Upper lobe of left lung (tissue), 4 donors: ENCODE measurements at regions not wholly inside any gene's neighbourhood (a gene's known extent, or its start where the extent isn't known, plus 50 kb on each side); places are given as distances from the start of the nearest gene placed in this dataset.

Source experiments
- EP300 ChIP-seq, 4 donors: sonication (generic); formaldehyde crosslinking; IDR thresholded peaks; one replicate each; pipeline ENCODE4 v1.5.1; 2017; ENCODE audit warnings: antibody characterized with exemption in 4 of 4, control low read depth in 2 of 4
- POLR2A ChIP-seq, 4 donors: fragments of 450-650 bp; IDR thresholded peaks; one replicate each; pipeline ENCODE4 v1.5.1; 2016 to 2017; ENCODE audit warnings: antibody characterized with exemption in 4 of 4, mild to moderate bottlenecking in 2 of 4
- POLR2AphosphoS5 ChIP-seq, 2 donors: sonication (generic); formaldehyde crosslinking; IDR thresholded peaks; one replicate each; pipeline ENCODE4 v1.5.1; 2017; ENCODE audit warnings: antibody characterized with exemption in 2 of 2
- TF ChIP-seq, protein P1 (sequence below), 6 experiments: fragments of 450-650 bp in 4 of 6; fragments of 200-600 bp in 2 of 6; sonication (generic) in 2 of 6; IDR thresholded peaks; one replicate each; pipeline ENCODE4 v1.5.1; 2016 to 2019; ENCODE audit warnings: antibody characterized with exemption in 6 of 6

- TF ChIP-seq, protein P1, sequence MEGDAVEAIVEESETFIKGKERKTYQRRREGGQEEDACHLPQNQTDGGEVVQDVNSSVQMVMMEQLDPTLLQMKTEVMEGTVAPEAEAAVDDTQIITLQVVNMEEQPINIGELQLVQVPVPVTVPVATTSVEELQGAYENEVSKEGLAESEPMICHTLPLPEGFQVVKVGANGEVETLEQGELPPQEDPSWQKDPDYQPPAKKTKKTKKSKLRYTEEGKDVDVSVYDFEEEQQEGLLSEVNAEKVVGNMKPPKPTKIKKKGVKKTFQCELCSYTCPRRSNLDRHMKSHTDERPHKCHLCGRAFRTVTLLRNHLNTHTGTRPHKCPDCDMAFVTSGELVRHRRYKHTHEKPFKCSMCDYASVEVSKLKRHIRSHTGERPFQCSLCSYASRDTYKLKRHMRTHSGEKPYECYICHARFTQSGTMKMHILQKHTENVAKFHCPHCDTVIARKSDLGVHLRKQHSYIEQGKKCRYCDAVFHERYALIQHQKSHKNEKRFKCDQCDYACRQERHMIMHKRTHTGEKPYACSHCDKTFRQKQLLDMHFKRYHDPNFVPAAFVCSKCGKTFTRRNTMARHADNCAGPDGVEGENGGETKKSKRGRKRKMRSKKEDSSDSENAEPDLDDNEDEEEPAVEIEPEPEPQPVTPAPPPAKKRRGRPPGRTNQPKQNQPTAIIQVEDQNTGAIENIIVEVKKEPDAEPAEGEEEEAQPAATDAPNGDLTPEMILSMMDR (IDR thresholded peaks at IDR 0.05) = no peak
- no peak for TF ChIP-seq POLR2A (IDR thresholded peaks at IDR 0.05)
- no peak for TF ChIP-seq POLR2AphosphoS5 (IDR thresholded peaks at IDR 0.05)
- TF ChIP-seq EP300 (IDR thresholded peaks at IDR 0.05) = no peak
These were observed 124.8 kb upstream of the TMEM72 start for GRCh38 chr10:44786286-44786850.
